ENCODE measurements at regions not wholly inside any gene's neighbourhood (a gene's known extent, or its start where the extent isn't known, plus 50 kb on each side); places are given as distances from the start of the nearest gene placed in this dataset.

GRCh38 chr3:86152620-86153019 lies 838.3 kb downstream of the VGLL3 start:
- TF ChIP-seq EZH2phosphoT487 (IDR thresholded peaks at IDR 0.05; ENCODE audit: insufficient read depth, low read depth) (no peak), EZH2 (IDR thresholded peaks at IDR 0.05; ENCODE audit: insufficient read depth, poor library complexity, severe bottlenecking) (no peak)

Data from GM23248 (cell line).